ENCODE measurements at regions not wholly inside any gene's neighbourhood (a gene's known extent, or its start where the extent isn't known, plus 50 kb on each side); places are given as distances from the start of the nearest gene placed in this dataset.

- no peaks in the 10 kb centered on the region for H3K27me3 ChIP-seq (ENCODE audit: control insufficient read depth, insufficient read depth, low read length)
- TF ChIP-seq, protein P1, sequence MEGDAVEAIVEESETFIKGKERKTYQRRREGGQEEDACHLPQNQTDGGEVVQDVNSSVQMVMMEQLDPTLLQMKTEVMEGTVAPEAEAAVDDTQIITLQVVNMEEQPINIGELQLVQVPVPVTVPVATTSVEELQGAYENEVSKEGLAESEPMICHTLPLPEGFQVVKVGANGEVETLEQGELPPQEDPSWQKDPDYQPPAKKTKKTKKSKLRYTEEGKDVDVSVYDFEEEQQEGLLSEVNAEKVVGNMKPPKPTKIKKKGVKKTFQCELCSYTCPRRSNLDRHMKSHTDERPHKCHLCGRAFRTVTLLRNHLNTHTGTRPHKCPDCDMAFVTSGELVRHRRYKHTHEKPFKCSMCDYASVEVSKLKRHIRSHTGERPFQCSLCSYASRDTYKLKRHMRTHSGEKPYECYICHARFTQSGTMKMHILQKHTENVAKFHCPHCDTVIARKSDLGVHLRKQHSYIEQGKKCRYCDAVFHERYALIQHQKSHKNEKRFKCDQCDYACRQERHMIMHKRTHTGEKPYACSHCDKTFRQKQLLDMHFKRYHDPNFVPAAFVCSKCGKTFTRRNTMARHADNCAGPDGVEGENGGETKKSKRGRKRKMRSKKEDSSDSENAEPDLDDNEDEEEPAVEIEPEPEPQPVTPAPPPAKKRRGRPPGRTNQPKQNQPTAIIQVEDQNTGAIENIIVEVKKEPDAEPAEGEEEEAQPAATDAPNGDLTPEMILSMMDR (IDR thresholded peaks at IDR 0.05; ENCODE audit: insufficient read depth, low read length, severe bottlenecking), result no peak
- H3K4me3 ChIP-seq (ENCODE audit: low read depth, low read length), result no peak overlapping the region
- FAIRE-seq (no peak), DNase-seq (ENCODE audit: low read depth) (no peak)
- H3K36me3 ChIP-seq (ENCODE audit: control insufficient read depth, insufficient read depth, low read length), result no peaks in the 10 kb centered on the region
Observed at GRCh38 chr3:162134571-162134970, 638.0 kb downstream of the OTOL1 start.

- H3K4me3 ChIP-seq (ENCODE audit: low read depth, low read length), result no peak overlapping the region
- H3K27me3 ChIP-seq (ENCODE audit: control insufficient read depth, insufficient read depth, low read length), result no peaks in the 10 kb centered on the region
- DNase-seq (ENCODE audit: low read depth) (no peak), FAIRE-seq (no peak)
- no peaks in the 10 kb centered on the region for H3K36me3 ChIP-seq (ENCODE audit: control insufficient read depth, insufficient read depth, low read length)
- TF ChIP-seq, protein P1 (IDR thresholded peaks at IDR 0.05; ENCODE audit: insufficient read depth, low read length, severe bottlenecking), result no peak
Observed at GRCh38 chr3:162136136-162136535, 639.5 kb downstream of the OTOL1 start.

DNA sequence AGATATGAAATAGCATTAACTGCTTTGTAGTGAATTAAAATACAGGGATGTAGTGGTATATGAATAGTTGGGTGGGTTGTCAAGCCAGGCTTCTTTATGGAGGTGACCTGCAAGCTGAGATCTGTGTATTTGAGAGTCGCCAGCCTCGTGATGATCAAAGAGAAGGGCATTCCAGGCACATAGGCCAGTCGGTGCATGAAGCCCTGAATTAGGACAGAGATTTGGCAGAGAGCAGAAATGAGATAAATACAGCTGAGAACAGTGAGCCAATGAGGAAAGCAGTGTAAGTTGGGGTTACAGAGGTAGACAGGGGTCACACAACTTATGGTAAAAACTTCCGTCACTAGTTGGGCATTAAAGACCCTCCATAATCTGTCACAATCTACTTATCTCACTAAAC lies 641.9 kb downstream of the OTOL1 start:
- TF ChIP-seq, protein P1 (IDR thresholded peaks at IDR 0.05; ENCODE audit: insufficient read depth, low read length, severe bottlenecking), result no peak
- H3K4me3 ChIP-seq (ENCODE audit: low read depth, low read length), result no peak overlapping the region
- DNase-seq (ENCODE audit: low read depth) (no peak), FAIRE-seq (no peak)
- H3K36me3 ChIP-seq (ENCODE audit: control insufficient read depth, insufficient read depth, low read length), result no peaks in the 10 kb centered on the region
- no peaks in the 10 kb centered on the region for H3K27me3 ChIP-seq (ENCODE audit: control insufficient read depth, insufficient read depth, low read length)

GRCh38 chr3:162139841-162140240 lies 643.2 kb downstream of the OTOL1 start:
- DNase-seq (ENCODE audit: low read depth) (no peak), FAIRE-seq (no peak)
- Histone ChIP-seq H3K36me3 (ENCODE audit: control insufficient read depth, insufficient read depth, low read length) (no peaks in the 10 kb centered on the region), H3K4me3 (ENCODE audit: low read depth, low read length) (no peak overlapping the region), H3K27me3 (ENCODE audit: control insufficient read depth, insufficient read depth, low read length) (no peaks in the 10 kb centered on the region)
- TF ChIP-seq, protein P1 (IDR thresholded peaks at IDR 0.05; ENCODE audit: insufficient read depth, low read length, severe bottlenecking), result no peak

GRCh38 chr3:162141272-162141791 lies 644.7 kb downstream of the OTOL1 start:
- Histone ChIP-seq H3K36me3 (ENCODE audit: control insufficient read depth, insufficient read depth, low read length) (no peaks in the 10 kb centered on the region), H3K27me3 (ENCODE audit: control insufficient read depth, insufficient read depth, low read length) (no peaks in the 10 kb centered on the region), H3K4me3 (ENCODE audit: low read depth, low read length) (no peak overlapping the region)
- TF ChIP-seq, protein P1 (IDR thresholded peaks at IDR 0.05; ENCODE audit: insufficient read depth, low read length, severe bottlenecking), result no peak
- no peak for FAIRE-seq
- DNase-seq (ENCODE audit: low read depth), result peak; percentile 8

DNA sequence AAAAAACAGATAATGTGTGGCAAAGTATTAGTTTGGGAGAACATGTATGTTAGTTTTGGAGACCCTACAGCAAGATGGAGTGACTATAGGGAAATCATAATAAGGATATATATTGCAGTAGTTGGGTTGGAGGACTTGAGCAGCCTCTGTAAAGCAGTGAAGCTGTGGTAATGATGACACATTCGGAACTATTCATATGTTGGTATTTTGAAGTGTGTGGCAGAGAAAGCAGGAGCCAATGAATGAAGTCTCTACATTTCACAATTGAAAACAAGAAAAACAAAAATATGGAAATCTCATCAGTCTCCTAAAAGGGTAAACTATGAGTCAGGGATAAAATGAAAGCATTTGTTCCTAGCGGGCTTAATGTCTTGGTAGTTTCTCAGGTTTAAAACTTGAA lies 645.9 kb downstream of the OTOL1 start:
- Histone ChIP-seq H3K4me3 (ENCODE audit: low read depth, low read length) (no peak overlapping the region), H3K27me3 (ENCODE audit: control insufficient read depth, insufficient read depth, low read length) (no peaks in the 10 kb centered on the region), H3K36me3 (ENCODE audit: control insufficient read depth, insufficient read depth, low read length) (no peaks in the 10 kb centered on the region)
- TF ChIP-seq, protein P1 (IDR thresholded peaks at IDR 0.05; ENCODE audit: insufficient read depth, low read length, severe bottlenecking), result no peak
- DNase-seq (ENCODE audit: low read depth), result peak; percentile 4
- no peak for FAIRE-seq
